ES-I3 (cell line): ENCODE measurements at regions not wholly inside any gene's neighbourhood (a gene's known extent, or its start where the extent isn't known, plus 50 kb on each side); places are given as distances from the start of the nearest gene placed in this dataset.

ENCODE experiments used
- H3K36me3 ChIP-seq: 2 replicates; pipeline ENCODE4 v1.6.1; 2013; ENCODE audit warnings: mild to moderate bottlenecking, low read length, control low read depth, moderate library complexity; ENCODE audit not compliant: insufficient read depth
- H3K4me1 ChIP-seq: 2 replicates; pipeline ENCODE4 v1.6.1; 2013; ENCODE audit warnings: mild to moderate bottlenecking, control low read depth, low read length; ENCODE audit not compliant: insufficient read depth
- H3K9ac ChIP-seq: 2 replicates; pipeline ENCODE4 v1.6.1; 2013; ENCODE audit warnings: low read depth, mild to moderate bottlenecking, low read length, moderate library complexity
- H3K9me3 ChIP-seq: 2 replicates; pipeline ENCODE4 v1.6.1; 2013; ENCODE audit warnings: mild to moderate bottlenecking, low read length, moderate library complexity; ENCODE audit not compliant: control insufficient read depth, insufficient read depth

GRCh38 chr3:41097896-41098496, 101.3 kb upstream of the CTNNB1 start:
- no peaks in the 10 kb centered on the region for H3K36me3 ChIP-seq
- no peak overlapping the region for H3K9ac ChIP-seq
- peaks cover 12% of the 10 kb centered on the region for H3K4me1 ChIP-seq
- H3K9me3 ChIP-seq: no peaks in the 10 kb centered on the region

GRCh38 chr3:41101231-41101630, 98.1 kb upstream of the CTNNB1 start:
- H3K9me3 ChIP-seq: no peaks in the 10 kb centered on the region
- H3K4me1 ChIP-seq: peaks cover 12% of the 10 kb centered on the region
- no peak overlapping the region for H3K9ac ChIP-seq
- no peaks in the 10 kb centered on the region for H3K36me3 ChIP-seq

- Histone ChIP-seq H3K36me3 (no peaks in the 10 kb centered on the region), H3K9me3 (no peaks in the 10 kb centered on the region), H3K4me1 (peaks cover 12% of the 10 kb centered on the region), H3K9ac (no peak overlapping the region)
These were observed 97.2 kb upstream of the CTNNB1 start for GRCh38 chr3:41102053-41102556.

- no peaks in the 10 kb centered on the region for H3K9me3 ChIP-seq
- H3K9ac ChIP-seq: no peak overlapping the region
- H3K36me3 ChIP-seq: no peaks in the 10 kb centered on the region
- H3K4me1 ChIP-seq: peaks cover 12% of the 10 kb centered on the region
These were observed 96.6 kb upstream of the CTNNB1 start for GRCh38 chr3:41102750-41103149.

DNA sequence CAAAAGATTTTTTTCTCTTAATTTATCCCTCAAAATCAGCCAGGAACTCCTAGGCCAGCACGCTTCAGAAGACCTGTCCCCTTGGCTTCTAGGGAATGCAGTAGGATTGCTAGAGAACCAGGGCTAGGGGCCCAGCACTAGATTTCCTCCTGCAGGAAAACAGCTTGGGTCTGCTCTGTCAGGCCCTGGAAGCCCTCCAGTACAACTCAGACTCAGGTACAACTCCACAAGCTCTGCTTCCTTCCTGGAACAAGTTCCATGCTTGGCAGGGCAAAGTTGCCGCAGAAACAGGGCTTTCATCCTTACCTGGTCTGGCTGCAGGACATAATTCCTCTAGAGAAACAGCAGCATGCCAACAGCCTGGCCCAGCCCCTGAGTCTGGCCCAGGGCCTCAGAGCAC, 96.1 kb upstream of the CTNNB1 start:
- Histone ChIP-seq H3K9me3 (no peaks in the 10 kb centered on the region), H3K9ac (no peak overlapping the region), H3K4me1 (peaks cover 12% of the 10 kb centered on the region), H3K36me3 (no peaks in the 10 kb centered on the region)

DNA sequence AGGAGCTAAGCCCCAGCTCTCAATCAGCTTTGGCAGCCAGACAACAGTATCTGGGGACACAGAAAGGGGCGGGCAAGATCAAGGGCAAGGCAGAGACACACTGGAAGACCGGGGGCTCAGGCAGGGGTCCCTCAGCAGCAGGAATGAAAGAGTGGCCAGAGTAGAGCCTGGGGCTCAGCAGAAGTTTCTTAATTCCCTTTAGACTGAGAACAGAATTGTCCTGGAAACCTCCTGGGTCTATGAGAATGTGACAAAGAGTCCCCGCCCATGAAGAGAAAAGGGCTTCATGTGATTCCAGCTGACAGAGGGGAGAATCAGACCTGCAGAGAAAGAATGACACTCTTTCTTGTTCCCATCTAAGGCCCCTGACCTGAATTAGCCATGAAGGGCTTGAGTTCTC, 95.2 kb upstream of the CTNNB1 start:
- Histone ChIP-seq H3K4me1 (peaks cover 12% of the 10 kb centered on the region), H3K9ac (no peak overlapping the region), H3K36me3 (no peaks in the 10 kb centered on the region), H3K9me3 (no peaks in the 10 kb centered on the region)

GRCh38 chr3:41106691-41107090, 92.6 kb upstream of the CTNNB1 start:
- H3K9me3 ChIP-seq: no peaks in the 10 kb centered on the region
- peaks cover 5% of the 10 kb centered on the region for H3K4me1 ChIP-seq
- H3K9ac ChIP-seq: no peak overlapping the region

GRCh38 chr3:41111011-41111410, 88.3 kb upstream of the CTNNB1 start:
- Histone ChIP-seq H3K9ac (no peak overlapping the region), H3K36me3 (no peaks in the 10 kb centered on the region), H3K4me1 (0 out of 2 replicates have a peak, but pooled peaks cover 5% of the 10 kb centered on the region), H3K9me3 (no peaks in the 10 kb centered on the region)

More at GRCh38 chr3:41106691-41107090, 92.6 kb upstream of the CTNNB1 start:
- no peaks in the 10 kb centered on the region for H3K36me3 ChIP-seq

- Histone ChIP-seq H3K9me3 (no peaks in the 10 kb centered on the region), H3K4me1 (peaks cover 10% of the 10 kb centered on the region; the same call in 1 of the 2 replicates), H3K9ac (no peak overlapping the region), H3K36me3 (no peaks in the 10 kb centered on the region)
These were observed 86.8 kb upstream of the CTNNB1 start for GRCh38 chr3:41112466-41112865.

DNA sequence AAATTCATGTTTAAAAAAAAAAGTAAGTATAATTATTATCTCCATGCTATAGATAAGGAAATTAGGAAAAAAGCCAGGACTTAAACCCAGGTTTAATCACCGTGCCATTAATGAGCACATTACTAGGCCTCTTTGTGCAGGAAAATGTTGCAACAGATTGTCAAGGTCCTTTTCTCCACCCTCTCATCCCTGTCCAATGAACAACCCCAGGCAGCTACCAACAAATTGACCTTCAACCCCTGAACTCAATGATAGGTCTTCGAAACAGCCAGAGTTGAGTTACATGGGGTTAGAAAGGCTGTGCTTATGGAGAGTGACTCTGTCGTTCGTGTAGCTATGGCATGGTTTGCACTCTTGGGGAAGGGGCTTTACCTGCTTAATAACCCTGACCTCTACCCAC, 84.2 kb upstream of the CTNNB1 start:
- no peaks in the 10 kb centered on the region for H3K9me3 ChIP-seq
- peaks cover 25% of the 10 kb centered on the region; the same call in 1 of the 2 replicates for H3K4me1 ChIP-seq
- H3K9ac ChIP-seq: no peak overlapping the region
- no peaks in the 10 kb centered on the region for H3K36me3 ChIP-seq

DNA sequence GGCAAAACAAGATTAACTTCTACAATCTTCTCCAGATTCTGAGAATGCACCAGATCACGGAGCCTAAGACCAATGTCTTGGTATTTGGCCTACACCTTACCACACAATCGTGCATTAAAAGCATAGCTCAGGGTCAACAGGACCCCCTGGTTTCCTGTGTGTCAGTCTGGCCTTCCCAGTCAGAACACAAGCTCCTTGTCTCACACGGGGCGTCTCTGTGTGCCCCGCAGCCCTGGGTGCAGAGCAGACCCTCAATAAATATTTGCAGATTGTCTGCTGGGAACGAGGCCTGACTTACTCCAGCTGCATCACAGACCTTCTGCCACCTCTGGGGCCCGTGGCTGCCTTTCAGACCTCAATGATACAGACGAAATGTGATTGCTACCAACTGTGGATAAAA, 82.5 kb upstream of the CTNNB1 start:
- no peaks in the 10 kb centered on the region for H3K9me3 ChIP-seq
- H3K4me1 ChIP-seq: peaks cover 40% of the 10 kb centered on the region
- no peak overlapping the region for H3K9ac ChIP-seq
- H3K36me3 ChIP-seq: no peaks in the 10 kb centered on the region

- H3K4me1 ChIP-seq: peaks cover 40% of the 10 kb centered on the region
- no peaks in the 10 kb centered on the region for H3K9me3 ChIP-seq
- no peaks in the 10 kb centered on the region for H3K36me3 ChIP-seq
- H3K9ac ChIP-seq: no peak overlapping the region
These were observed 81.9 kb upstream of the CTNNB1 start for GRCh38 chr3:41117398-41117870.

DNA sequence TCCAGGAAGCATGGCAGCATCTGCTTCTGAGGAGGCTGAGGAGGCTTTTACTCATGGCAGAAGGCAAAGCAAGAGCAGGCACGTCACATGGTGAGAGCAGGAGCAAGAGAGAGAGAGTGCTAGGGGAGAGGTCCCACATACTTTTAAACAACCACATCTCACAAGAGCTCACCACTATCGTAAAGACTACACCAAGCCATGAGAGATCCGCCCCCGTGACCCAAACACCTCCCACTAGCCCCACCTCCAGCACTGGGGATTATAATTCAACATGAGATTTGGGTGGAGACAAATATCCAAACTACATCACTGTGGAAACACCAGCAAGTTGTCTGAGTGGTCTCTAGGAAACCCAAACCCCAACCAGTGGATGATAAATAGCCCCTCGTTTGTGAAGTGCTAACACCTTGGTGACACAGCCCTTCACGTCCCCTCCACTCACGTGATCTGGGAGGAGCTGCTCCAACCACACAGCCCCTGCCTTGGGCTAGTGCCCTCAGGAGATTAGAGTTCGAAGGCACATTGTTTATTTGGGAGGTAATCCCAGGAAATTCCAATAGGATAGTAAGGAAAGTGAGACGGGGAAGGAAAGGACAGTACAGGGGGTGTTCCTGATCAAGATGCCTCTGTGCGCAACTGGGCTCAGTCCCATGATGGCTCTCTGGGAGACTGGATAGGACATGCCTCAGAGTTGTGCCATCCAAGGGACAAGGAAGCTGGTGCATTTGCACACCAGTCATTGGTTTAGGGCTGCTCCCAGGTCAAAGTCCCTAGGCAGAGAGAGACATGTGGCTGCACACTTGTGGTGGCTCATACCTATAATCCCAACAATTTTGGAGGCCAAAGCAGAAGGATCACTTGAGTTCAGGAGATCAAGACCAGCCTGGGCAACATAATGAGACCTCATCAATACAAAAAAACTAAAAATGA, 80.6 kb upstream of the CTNNB1 start:
- Histone ChIP-seq H3K36me3 (no peaks in the 10 kb centered on the region), H3K9ac (no peak overlapping the region), H3K4me1 (peaks cover 38% of the 10 kb centered on the region), H3K9me3 (no peaks in the 10 kb centered on the region)

DNA sequence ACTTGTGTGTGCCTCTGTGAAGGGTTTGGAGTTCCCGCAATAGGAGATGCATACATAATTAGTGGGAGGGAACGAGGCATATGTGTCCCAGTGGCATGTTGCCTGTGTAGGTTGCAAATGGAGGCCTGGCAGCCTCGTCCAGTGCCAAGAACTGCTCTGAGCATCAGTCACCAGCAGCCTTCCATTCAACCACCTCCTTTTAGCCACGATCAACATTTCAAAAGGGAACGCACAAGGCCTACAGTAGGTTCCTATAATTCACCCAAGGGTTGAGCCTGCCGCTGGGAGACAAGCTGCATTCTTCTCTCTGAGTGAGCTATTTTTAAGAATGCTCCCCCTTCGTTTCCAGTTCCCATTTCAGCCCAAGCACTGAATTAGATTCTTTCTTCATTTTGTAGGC, 78.8 kb upstream of the CTNNB1 start:
- peaks cover 35% of the 10 kb centered on the region for H3K4me1 ChIP-seq
- no peaks in the 10 kb centered on the region for H3K36me3 ChIP-seq
- H3K9ac ChIP-seq: no peak overlapping the region

More for the DNA sequence above, 78.8 kb upstream of the CTNNB1 start:
- peaks cover 2% of the 10 kb centered on the region; the same call in 1 of the 2 replicates for H3K9me3 ChIP-seq
